GM21529 (cell line): ENCODE measurements at regions not wholly inside any gene's neighbourhood (a gene's known extent, or its start where the extent isn't known, plus 50 kb on each side); places are given as distances from the start of the nearest gene placed in this dataset.
"Not testable (repeated sequence)": the region's sequence is repeated elsewhere in the genome, so short reads cannot be mapped to it uniquely, and the experiment has no call there.

Experiments
- ATAC-seq: cut with Tn5 transposase; IDR thresholded peaks from one replicate; pipeline ENCODE4 v1.9.1; 2021; ENCODE audit not compliant: unreplicated experiment

- ATAC-seq = no peak
Observed at GRCh38 chrX:130467936-130468335, 66.1 kb downstream of the RBMX2 start.

GRCh38 chrX:130468395-130468923, 66.7 kb downstream of the RBMX2 start:
- no peak for ATAC-seq

- no peak for ATAC-seq
Observed at GRCh38 chrX:130482871-130483270, 81.1 kb downstream of the RBMX2 start.

- no peak for ATAC-seq
Observed at GRCh38 chrX:130485870-130486269, 84.1 kb downstream of the RBMX2 start.

DNA sequence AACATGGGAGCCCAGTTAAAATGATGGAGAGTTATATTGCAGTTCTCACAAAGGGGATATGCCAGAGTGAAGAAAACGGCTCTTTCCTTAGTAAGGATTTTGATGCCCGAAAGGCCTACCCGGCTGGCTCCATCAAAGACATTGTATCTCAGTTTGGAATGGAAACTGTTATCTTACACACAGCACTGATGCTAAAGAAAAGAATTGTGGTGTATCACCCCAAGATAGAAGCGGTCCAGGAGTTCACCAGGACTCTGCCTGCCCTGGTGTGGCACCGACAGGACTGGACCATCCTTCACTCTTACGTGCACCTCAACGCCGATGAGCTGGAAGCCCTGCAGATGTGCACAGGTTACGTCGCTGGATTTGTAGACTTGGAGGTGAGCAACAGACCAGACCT, 93.7 kb downstream of the RBMX2 start:
- not testable (repeated sequence) for ATAC-seq

DNA sequence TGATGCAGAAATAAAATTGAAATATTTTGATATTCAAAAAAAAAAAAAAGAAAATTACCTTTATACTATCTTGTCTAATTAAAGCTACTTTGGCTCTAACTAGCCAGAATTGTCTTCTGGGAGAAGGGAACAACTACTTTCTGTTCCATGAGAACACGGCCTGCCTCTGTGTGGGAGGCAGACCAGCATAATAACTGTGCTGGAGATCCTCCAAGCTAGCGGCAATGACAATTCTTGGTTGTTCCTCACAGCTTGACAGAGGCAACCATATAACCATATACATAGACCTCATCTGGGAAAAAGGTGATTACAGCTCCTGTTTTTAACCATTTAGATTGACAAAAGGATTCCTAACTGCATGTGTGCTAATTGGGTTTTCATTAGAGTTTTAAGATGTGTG, 95.7 kb downstream of the RBMX2 start:
- ATAC-seq = no peak

GRCh38 chrX:130498653-130499274, 97.0 kb downstream of the RBMX2 start:
- no peak for ATAC-seq

DNA sequence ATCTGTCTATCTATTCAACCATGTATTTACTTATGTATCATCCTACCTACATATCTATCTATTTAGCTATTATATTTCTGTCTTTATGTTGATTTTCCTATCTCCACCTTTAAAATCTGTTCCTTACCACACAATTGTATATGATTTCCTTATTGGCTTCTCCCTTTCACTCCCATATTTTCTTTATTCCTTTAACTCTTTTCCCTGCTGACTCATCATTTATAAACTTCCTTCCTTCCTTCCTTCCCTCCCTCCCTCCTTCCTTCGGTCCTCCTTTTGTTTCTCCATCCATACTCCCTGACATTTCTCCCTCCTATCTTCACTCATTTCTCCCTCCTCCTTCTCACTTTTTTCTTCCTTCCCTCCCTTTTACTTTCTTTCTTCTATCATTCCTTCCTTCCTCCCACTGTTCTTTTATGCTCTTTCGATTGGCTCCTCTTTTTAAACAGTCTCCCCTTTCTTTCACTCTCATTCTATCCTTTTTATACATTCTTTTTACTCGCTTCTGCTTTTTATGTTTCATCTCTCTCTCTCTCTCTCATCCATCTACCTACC, 100.3 kb downstream of the RBMX2 start:
- ATAC-seq = no peak

- no peak for ATAC-seq
Observed at GRCh38 chrX:130504019-130504418, 102.2 kb downstream of the RBMX2 start.

DNA sequence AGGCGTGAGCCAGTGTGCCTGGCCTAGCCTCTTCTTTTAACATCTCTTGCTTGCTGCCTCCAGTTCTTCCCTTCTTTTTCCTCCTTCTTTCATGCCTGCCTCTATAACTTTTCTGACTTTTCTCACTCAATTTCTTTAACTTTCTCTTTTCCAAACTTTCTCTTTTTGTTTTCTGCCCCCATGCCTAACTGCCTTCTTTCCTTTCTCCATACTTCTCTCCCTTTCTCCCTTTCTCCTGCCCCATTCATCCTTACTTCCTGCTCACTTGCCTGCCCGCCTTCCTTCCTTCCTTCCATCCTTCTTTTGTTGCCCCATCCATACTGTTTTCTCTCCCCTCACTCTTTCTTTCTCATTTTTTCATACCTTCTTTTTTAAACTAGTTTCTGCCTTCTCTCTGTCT, 105.2 kb downstream of the RBMX2 start:
- no peak for ATAC-seq

DNA sequence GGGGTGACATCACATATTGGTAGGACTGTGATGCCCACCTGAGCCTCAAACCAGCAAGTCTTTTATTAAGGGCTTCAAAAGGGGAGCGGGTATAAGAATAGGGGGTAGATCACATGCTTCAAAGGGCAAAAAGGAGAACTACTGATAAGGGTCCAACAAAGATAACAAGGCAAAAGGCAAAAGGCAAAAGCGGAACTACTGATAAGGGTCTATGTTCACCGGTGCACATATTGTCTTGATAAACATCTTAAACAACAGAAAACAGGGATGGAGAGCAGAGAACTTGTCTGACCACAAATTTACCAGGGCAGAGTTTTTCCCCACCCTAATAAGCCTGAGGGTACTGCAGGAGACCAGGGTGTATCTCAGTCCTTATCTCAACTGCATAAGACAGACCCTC, 110.7 kb downstream of the RBMX2 start:
- ATAC-seq = not testable (repeated sequence)

GRCh38 chrX:130516123-130516522, 114.3 kb downstream of the RBMX2 start:
- no peak for ATAC-seq

- ATAC-seq = no peak
Observed at GRCh38 chrX:130523460-130524394, 121.9 kb downstream of the RBMX2 start.

- ATAC-seq = no peak
Observed at GRCh38 chrX:130524476-130525194, 122.8 kb downstream of the RBMX2 start.

DNA sequence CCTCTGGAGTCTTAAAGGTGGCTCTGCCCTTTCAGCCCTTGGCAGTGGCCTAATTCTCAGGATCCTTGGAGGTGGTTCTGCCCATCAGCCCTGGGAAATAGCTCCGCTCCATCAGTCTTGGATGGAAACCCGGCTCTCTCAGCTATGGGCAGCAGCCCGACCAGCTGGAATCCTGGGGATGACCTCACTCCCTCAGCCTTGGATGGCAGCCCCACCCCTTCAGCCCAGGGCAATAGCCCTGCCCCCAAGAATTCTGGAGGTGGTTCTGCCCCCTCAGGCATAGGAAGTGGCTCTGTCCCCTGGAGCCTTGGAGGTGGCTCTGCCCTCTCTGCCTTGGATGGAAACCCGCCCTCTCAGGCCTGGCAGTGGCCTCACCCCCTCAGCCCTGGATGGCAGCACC, 127.7 kb downstream of the RBMX2 start:
- ATAC-seq = no peak

DNA sequence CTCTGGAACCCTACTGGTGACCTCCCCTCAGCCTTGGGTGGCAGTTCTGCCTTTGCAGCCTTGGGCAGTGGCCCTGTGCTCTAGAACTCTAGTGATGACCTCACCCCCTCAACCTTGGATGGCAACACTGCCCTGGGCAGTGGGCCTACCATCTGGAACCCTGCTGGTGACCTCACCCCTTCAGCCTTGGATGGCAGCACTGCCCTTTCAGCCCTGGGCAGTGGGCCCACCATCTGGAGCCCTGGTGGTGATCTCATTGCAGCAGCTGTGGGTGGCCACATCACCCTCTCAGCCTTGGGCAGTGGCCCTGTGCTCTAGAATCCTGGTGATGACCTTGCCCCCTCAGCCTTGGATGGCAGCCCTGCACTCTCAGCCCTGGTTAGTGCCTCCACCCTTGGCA, 129.3 kb downstream of the RBMX2 start:
- no peak for ATAC-seq

GRCh38 chrX:130539721-130540321, 138.0 kb downstream of the RBMX2 start:
- ATAC-seq = peak; percentile 81

GRCh38 chrX:130543603-130544325, 142.0 kb downstream of the RBMX2 start:
- no peak for ATAC-seq

DNA sequence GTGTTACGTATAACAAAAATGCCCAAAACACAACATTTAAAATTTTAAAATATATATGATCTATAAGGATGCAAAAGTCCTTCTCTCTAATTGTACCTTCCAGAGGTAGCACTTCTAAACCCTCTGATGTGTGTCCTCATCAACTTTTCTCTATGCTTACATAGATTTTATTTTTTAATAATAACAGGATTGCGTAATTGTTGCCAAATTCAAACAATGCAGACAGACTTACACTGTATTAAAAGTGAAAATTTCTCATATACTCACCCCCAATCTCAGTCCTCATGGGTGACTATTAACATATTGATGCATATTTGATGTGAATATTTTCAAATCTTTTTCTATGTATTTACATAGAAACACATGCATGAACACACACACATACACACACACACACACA, 144.0 kb downstream of the RBMX2 start:
- no peak for ATAC-seq

DNA sequence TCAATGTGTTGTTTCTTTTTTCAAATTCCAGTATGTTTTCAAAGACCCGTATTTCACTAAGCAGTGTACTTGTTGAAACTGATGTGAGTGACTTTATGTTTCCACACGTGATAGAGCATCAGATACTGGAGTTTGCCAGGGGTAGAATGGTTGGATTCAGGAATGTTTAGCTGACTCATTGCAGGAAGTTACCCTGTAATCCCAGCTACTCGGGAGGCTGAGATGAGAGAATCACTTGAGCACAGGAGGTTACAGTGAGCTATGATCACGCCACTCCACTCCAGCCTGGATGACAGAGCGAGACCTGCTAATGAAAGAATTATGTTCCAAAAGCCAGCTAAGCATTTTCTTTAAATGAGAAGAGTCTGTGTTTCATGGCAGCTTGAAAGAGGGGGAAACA, 147.6 kb downstream of the RBMX2 start:
- not testable (repeated sequence) for ATAC-seq
